GM10248 (cell line): ENCODE measurements at regions not wholly inside any gene's neighbourhood (a gene's known extent, or its start where the extent isn't known, plus 50 kb on each side); places are given as distances from the start of the nearest gene placed in this dataset.

Experiments used
- CTCF ChIA-PET: fragments of 300-600 bp; sonication (Branson Sonifier 250); formaldehyde crosslinking; extraction: SDS; loops from one replicate; lab custom pipeline; 2021; ENCODE audit warnings: antibody characterized with exemption; lab: Yijun Ruan, JAX
- POLR2A ChIA-PET: fragments of 350-650 bp; sonication (Branson Sonifier 250); formaldehyde crosslinking; extraction: SDS; loops from one replicate; lab custom pipeline; 2020; ENCODE audit warnings: antibody characterized with exemption; lab: Yijun Ruan, JAX
- DNase-seq: peaks from one replicate; pipeline ENCODE4 v3.0.0; 2012; ENCODE audit errors: extremely low spot score
- CTCF ChIP-seq: IDR thresholded peaks from 2 replicates; pipeline ENCODE4 v1.5.1; 2012; ENCODE audit warnings: mild to moderate bottlenecking, low read depth; ENCODE audit errors: extremely low read depth, missing control alignments, control extremely low read depth

GRCh38 chr5:60339691-60340201 is 360.2 kb downstream of the DEPDC1B start:
- ChIA-PET CTCF (no interaction called here), POLR2A (no interaction called here)
- TF ChIP-seq CTCF: no peak
- DNase-seq: no peak

DNA sequence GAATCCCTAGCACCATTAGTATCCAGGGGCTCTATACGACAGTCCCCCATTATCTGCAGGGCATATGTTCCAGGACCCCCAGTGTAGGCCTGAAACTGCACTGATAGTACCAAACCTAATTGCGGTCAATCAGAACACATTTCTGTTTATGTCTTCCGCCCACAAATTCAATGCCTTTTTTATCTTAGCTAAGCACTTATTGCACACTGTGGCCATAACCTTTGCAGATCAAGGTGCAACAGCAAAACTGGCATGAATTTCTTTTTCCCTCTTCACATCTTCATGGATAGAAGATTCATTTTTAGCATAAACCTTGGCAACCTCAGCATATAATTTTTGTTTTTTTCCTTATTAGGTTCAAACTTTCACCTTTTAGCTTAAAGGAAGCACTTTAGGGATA is 361.1 kb downstream of the DEPDC1B start:
- DNase-seq: no peak
- CTCF ChIA-PET: no interaction called here
- POLR2A ChIA-PET: no interaction called here
- TF ChIP-seq CTCF: no peak

DNA sequence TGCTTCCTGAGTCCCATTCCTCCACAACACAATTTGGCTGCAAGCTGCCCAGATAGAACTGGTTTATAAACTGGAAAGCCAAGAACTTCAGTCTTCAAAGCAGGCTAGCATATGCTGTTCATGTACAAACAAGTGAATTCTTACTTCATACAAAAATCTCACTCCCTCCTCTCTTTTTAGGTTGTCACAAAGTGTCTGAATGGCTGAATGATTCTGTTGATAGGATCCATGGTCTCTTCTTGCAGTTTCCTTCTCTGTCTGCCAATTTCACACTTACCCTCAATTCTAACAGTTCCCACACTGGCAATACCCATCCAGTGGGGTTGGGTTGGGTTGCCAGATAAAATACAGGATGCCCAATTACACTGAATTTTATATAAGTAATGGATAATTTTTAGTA is 363.5 kb downstream of the DEPDC1B start:
- ChIA-PET CTCF (interaction anchor here (1.7 kb wide), 1 partner anchor 11 kb away, joined by 5 read pairs; no protein-coding TSS in a partner anchor), POLR2A (no interaction called here)
- no peak for DNase-seq
- TF ChIP-seq CTCF: no peak

DNA sequence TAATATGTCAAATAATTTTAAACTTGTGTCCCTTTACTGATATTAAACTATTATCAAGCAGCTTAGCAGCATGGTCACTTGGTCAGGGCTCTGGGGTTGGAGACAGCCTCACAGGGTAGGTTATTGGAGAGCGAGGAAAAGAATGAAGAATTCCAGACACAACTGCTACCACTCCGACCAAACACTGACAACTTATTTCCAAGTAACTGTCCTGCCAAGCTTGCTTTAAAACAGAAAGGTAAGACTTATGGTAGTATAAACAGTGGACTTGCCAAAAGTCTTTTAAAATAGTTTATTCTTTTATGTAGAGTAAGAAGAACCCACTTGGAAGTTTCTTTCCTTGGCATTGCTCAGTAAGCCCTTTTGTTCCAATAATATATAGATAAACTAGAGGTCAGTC is 364.1 kb downstream of the DEPDC1B start:
- ChIA-PET CTCF (no interaction called here), POLR2A (no interaction called here)
- no peak for DNase-seq
- no peak for TF ChIP-seq CTCF

- no peak for DNase-seq
- POLR2A ChIA-PET: no interaction called here
- CTCF ChIA-PET: interaction anchor here (1.5 to 2.9 kb wide), 4 partner anchors 10 to 524 kb away, joined by 4 to 11 read pairs (median 6); no protein-coding TSS in a partner anchor
- TF ChIP-seq CTCF: no peak
Observed at GRCh38 chr5:60334281-60334713, 365.7 kb downstream of the DEPDC1B start.

GRCh38 chr5:60333005-60333571 is 366.9 kb downstream of the DEPDC1B start:
- TF ChIP-seq CTCF: no peak
- ChIA-PET POLR2A (no interaction called here), CTCF (interaction anchor here (1.2 to 2.9 kb wide), 7 partner anchors 9 to 522 kb away, joined by 4 to 11 read pairs (median 5); no protein-coding TSS in a partner anchor)
- DNase-seq: no peak
